ENCODE measurements at regions not wholly inside any gene's neighbourhood (a gene's known extent, or its start where the extent isn't known, plus 50 kb on each side); places are given as distances from the start of the nearest gene placed in this dataset.

DNA sequence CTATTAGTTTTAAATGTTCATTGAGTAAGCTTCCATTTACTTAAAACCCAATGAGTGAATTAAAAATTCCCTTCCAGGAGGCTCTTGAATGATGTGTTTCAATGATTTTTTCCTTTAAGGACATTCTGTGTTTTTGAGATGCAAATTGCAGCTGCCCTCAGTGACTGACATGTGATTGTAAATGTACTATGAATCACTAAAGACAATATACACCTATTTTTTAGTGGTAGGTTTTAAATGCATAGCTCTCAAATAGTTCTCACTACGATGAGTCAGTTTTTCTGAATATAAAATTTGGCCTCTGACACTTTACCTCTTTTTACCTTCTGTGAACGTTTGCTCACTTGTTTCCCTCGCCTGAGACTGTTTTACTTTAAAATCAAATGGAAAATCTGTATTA lies 204.7 kb downstream of the BARHL2 start:
- TF ChIP-seq, protein P1, sequence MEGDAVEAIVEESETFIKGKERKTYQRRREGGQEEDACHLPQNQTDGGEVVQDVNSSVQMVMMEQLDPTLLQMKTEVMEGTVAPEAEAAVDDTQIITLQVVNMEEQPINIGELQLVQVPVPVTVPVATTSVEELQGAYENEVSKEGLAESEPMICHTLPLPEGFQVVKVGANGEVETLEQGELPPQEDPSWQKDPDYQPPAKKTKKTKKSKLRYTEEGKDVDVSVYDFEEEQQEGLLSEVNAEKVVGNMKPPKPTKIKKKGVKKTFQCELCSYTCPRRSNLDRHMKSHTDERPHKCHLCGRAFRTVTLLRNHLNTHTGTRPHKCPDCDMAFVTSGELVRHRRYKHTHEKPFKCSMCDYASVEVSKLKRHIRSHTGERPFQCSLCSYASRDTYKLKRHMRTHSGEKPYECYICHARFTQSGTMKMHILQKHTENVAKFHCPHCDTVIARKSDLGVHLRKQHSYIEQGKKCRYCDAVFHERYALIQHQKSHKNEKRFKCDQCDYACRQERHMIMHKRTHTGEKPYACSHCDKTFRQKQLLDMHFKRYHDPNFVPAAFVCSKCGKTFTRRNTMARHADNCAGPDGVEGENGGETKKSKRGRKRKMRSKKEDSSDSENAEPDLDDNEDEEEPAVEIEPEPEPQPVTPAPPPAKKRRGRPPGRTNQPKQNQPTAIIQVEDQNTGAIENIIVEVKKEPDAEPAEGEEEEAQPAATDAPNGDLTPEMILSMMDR (IDR thresholded peaks at IDR 0.05): no peak
- TF ChIP-seq POLR2A (IDR thresholded peaks at IDR 0.05): no peak

Measured in gastroesophageal sphincter (tissue), 3 donors.